H1 (cell line): ENCODE measurements at regions not wholly inside any gene's neighbourhood (a gene's known extent, or its start where the extent isn't known, plus 50 kb on each side); places are given as distances from the start of the nearest gene placed in this dataset.

ENCODE experiments used
- CTCF ChIA-PET: fragments of 300-600 bp; sonication (Branson Sonifier 250); formaldehyde crosslinking; loops from one replicate; lab custom pipeline; 2021; ENCODE audit not compliant: partially characterized antibody; lab: Charles Lee
- POLR2A ChIA-PET: fragments of 300-600 bp; sonication (Branson Sonifier 250); formaldehyde crosslinking; loops from one replicate; lab custom pipeline; 2021; ENCODE audit warnings: inconsistent platforms; ENCODE audit not compliant: partially characterized antibody; lab: Charles Lee
- DNase-seq, 2 experiments: peaks; one replicate each; pipeline versions ENCODE4 v3.0.0 to v3.0.0-alpha.2; 2010 to 2022; ENCODE audit warnings: low spot score in 2 of 2, low read depth in 1 of 2, mixed read lengths in 1 of 2
- FAIRE-seq: peaks from 2 replicates; lab custom pipeline; 2011; peaks lifted over from hg19 to GRCh38; lab: Jason Lieb, UNC
- H2AFZ ChIP-seq: 2 replicates; pipeline ENCODE4 v1.8.1; 2012; ENCODE audit warnings: low read length, inconsistent platforms
- H2AK5ac ChIP-seq: 2 replicates; pipeline ENCODE4 v1.6.1; 2013; ENCODE audit warnings: low read depth, low read length
- H2BK120ac ChIP-seq: replicated peaks from 2 replicates; pipeline ENCODE3; 2013; ENCODE audit warnings: low read depth, low read length, inconsistent platforms
- H2BK12ac ChIP-seq: 2 replicates; pipeline ENCODE4 v1.6.1; 2013; ENCODE audit warnings: low read depth, low read length
- H2BK15ac ChIP-seq: 2 replicates; pipeline ENCODE4 v1.6.1; 2013; ENCODE audit warnings: low read length
- H2BK20ac ChIP-seq: 2 replicates; pipeline ENCODE4 v1.6.1; 2013; ENCODE audit warnings: low read length
- H2BK5ac ChIP-seq: 2 replicates; pipeline ENCODE4 v1.6.1; 2013; ENCODE audit warnings: low read depth, low read length
- H3K14ac ChIP-seq: 2 replicates; pipeline ENCODE4 v1.6.1; 2013; ENCODE audit warnings: inconsistent platforms; ENCODE audit not compliant: insufficient read length
- H3K18ac ChIP-seq: 2 replicates; pipeline ENCODE4 v1.6.1; 2013; ENCODE audit warnings: low read length; ENCODE audit errors: extremely low read depth
- H3K23ac ChIP-seq: 2 replicates; pipeline ENCODE4 v1.6.1; 2013; ENCODE audit warnings: inconsistent platforms; ENCODE audit not compliant: insufficient read length
- H3K23me2 ChIP-seq: 2 replicates; pipeline ENCODE4 v1.6.1; 2013; ENCODE audit warnings: low read depth, low read length
- H3K27ac ChIP-seq: 2 replicates; pipeline ENCODE4 v1.6.1; 2011; ENCODE audit warnings: low read depth, low read length, inconsistent platforms
- H3K27me3 ChIP-seq, 4 experiments: replicated peaks in 1 of 4; 1 replicate in 1 of 4; 2 replicates in 3 of 4; pipeline versions ENCODE4 v1.6.1 to v1.8.1; 2011 to 2013; ENCODE audit warnings: low read length in 3 of 4, mild to moderate bottlenecking in 3 of 4, inconsistent platforms in 2 of 4, mixed read lengths in 2 of 4, moderate library complexity in 1 of 4; ENCODE audit not compliant: control insufficient read depth in 3 of 4, insufficient read depth in 3 of 4; ENCODE audit errors: extremely low read depth in 1 of 4
- H3K36me3 ChIP-seq, 4 experiments: 2 replicates each; pipeline versions ENCODE4 v1.6.1 to v1.8.1; 2011 to 2013; ENCODE audit warnings: mild to moderate bottlenecking in 4 of 4, low read length in 3 of 4, moderate library complexity in 2 of 4, control low read depth in 1 of 4, inconsistent platforms in 1 of 4; ENCODE audit not compliant: insufficient read depth in 4 of 4, control insufficient read depth in 2 of 4
- H3K4ac ChIP-seq: replicated peaks from 2 replicates; pipeline ENCODE3; 2013; ENCODE audit warnings: low read length, low read depth, mixed read lengths, inconsistent platforms; ENCODE audit not compliant: insufficient read length
- H3K4me1 ChIP-seq, 4 experiments: replicated peaks in 1 of 4; 1 replicate in 1 of 4; 2 replicates in 3 of 4; pipeline versions ENCODE4 v1.6.1 to v1.8.1; 2011 to 2013; ENCODE audit warnings: low read length in 3 of 4, inconsistent platforms in 2 of 4, mixed read lengths in 1 of 4; ENCODE audit not compliant: insufficient read depth in 4 of 4, control insufficient read depth in 3 of 4
- H3K4me2 ChIP-seq, 2 experiments: 2 replicates each; pipeline versions ENCODE4 v1.6.1 to v1.8.1; 2011 to 2013; ENCODE audit warnings: low read depth in 2 of 2, low read length in 2 of 2, control low read depth in 1 of 2, inconsistent platforms in 1 of 2, mild to moderate bottlenecking in 1 of 2; ENCODE audit not compliant: insufficient read depth in 1 of 2
- H3K4me3 ChIP-seq, 4 experiments: fragments of 200-600, 300-600 bp in 1 of 4; sonication (generic), shearing (Covaris generic), sonication (Bioruptor Twin) in 1 of 4; 2 replicates each; pipeline versions ENCODE4 v1.5.1 to v1.8.1; 2011 to 2016; ENCODE audit warnings: low read length in 4 of 4, low read depth in 3 of 4, control low read depth in 2 of 4, inconsistent platforms in 2 of 4, mild to moderate bottlenecking in 2 of 4, mixed read lengths in 1 of 4, moderate library complexity in 1 of 4; ENCODE audit not compliant: insufficient read depth in 2 of 4; ENCODE audit errors: extremely low read depth in 1 of 4
- H3K56ac ChIP-seq: replicated peaks from 2 replicates; pipeline ENCODE3; 2013; ENCODE audit warnings: low read depth, mild to moderate bottlenecking, mixed read lengths, low read length, inconsistent platforms; ENCODE audit not compliant: insufficient read length
- H3K79me1 ChIP-seq: 2 replicates; pipeline ENCODE4 v1.6.1; 2013; ENCODE audit warnings: low read depth, low read length, control low read depth
- H3K79me2 ChIP-seq, 2 experiments: 2 replicates each; pipeline versions ENCODE4 v1.6.1 to v1.8.1; 2012 to 2013; ENCODE audit warnings: low read length in 2 of 2, mild to moderate bottlenecking in 2 of 2, inconsistent platforms in 1 of 2; ENCODE audit not compliant: insufficient read depth in 2 of 2, control insufficient read depth in 1 of 2
- H3K9ac ChIP-seq, 4 experiments: replicated peaks in 1 of 4; 1 replicate in 1 of 4; 2 replicates in 3 of 4; pipeline versions ENCODE4 v1.6.1 to v1.8.1; 2011 to 2013; ENCODE audit warnings: low read depth in 3 of 4, low read length in 3 of 4, control low read depth in 2 of 4, mild to moderate bottlenecking in 2 of 4, moderate library complexity in 2 of 4, inconsistent platforms in 1 of 4; ENCODE audit errors: extremely low read depth in 1 of 4
- H3K9me3 ChIP-seq, 2 experiments: 2 replicates each; pipeline versions ENCODE4 v1.6.1 to v1.8.1; 2012 to 2013; ENCODE audit warnings: mild to moderate bottlenecking in 2 of 2, moderate library complexity in 2 of 2, control low read depth in 1 of 2, inconsistent platforms in 1 of 2, low read depth in 1 of 2, low read length in 1 of 2, mixed read lengths in 1 of 2; ENCODE audit not compliant: insufficient read depth in 2 of 2
- H4K20me1 ChIP-seq, 2 experiments: replicated peaks in 1 of 2; 2 replicates each; pipeline versions ENCODE3 to v1.8.1; 2011 to 2013; ENCODE audit warnings: inconsistent platforms in 2 of 2, low read length in 2 of 2, mild to moderate bottlenecking in 1 of 2; ENCODE audit not compliant: insufficient read depth in 2 of 2, control insufficient read depth in 1 of 2
- H4K5ac ChIP-seq: 2 replicates; pipeline ENCODE4 v1.6.1; 2013; ENCODE audit warnings: low read length, low read depth, mixed read lengths, inconsistent platforms; ENCODE audit not compliant: insufficient read length
- H4K8ac ChIP-seq: 2 replicates; pipeline ENCODE4 v1.8.0; 2013; ENCODE audit warnings: mild to moderate bottlenecking, moderate library complexity, low read length, inconsistent platforms; ENCODE audit not compliant: insufficient read depth; ENCODE audit errors: extremely low read depth
- H4K91ac ChIP-seq: replicated peaks from 2 replicates; pipeline ENCODE3; 2013; ENCODE audit warnings: low read length, mixed read lengths, inconsistent platforms; ENCODE audit not compliant: insufficient read length
- HDAC2 ChIP-seq, 2 experiments: fragments of 300-600 bp in 1 of 2; sonication (generic) in 1 of 2; IDR thresholded peaks; 2 replicates each; pipeline ENCODE4 v1.6.1; 2011 to 2012; ENCODE audit warnings: low read depth in 2 of 2, low read length in 2 of 2, mild to moderate bottlenecking in 2 of 2, moderate library complexity in 2 of 2, borderline replicate concordance in 1 of 2, inconsistent platforms in 1 of 2
- NANOG ChIP-seq: IDR thresholded peaks from 2 replicates; pipeline ENCODE4 v1.6.1; 2011; ENCODE audit warnings: low read length, low read depth, mild to moderate bottlenecking, inconsistent platforms; ENCODE audit not compliant: insufficient read depth, poor library complexity, severe bottlenecking
- WGBS, 2 experiments: shearing (Covaris generic) in 1 of 2; methylation state at CpG; one replicate each; pipeline versions ENCODE4 v1.1.6 to v1.1.7; 2013 to 2015; ENCODE audit warnings: low lambda C conversion rate in 2 of 2, mixed read lengths in 2 of 2, inconsistent platforms in 1 of 2, low coverage in 1 of 2, missing lambda C conversion rate in 1 of 2; ENCODE audit not compliant: insufficient replicate concordance in 2 of 2, insufficient coverage in 1 of 2, insufficient read length in 1 of 2; ENCODE audit errors: extremely low coverage in 1 of 2, missing lambda C conversion rate in 1 of 2; 5-methylcytosine and 5-hydroxymethylcytosine counted together

DNA sequence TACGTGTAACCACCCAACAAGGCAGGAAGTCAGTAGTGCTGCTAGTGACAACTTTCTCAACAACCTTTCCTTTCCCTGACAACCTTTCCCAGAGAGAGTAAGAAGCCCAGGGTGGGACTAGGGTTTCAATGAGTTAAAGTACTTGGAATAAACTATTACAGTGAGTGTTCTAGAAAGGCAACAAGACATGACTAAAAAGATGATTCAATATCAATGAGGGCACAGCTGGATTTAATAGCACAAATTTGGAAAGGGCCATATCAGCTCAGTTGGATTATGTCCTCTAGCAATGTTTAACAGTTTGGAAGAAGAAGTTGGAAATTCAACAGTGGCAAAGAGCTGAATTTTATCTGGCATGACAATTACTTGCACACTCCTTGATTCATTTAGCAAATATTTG is 90.4 kb upstream of the GRIN2B start:
- Histone ChIP-seq H2BK12ac (no peak overlapping the region), H3K4ac (no peak overlapping the region), H2AFZ (no peak overlapping the region), H3K23me2 (no peaks in the 10 kb centered on the region), H3K9me3 (no peaks in the 10 kb centered on the region; a peak in 1 of 4 replicates), H3K27me3 (no peaks in the 10 kb centered on the region), H3K4me3 (no peak overlapping the region), H2AK5ac (no peak overlapping the region), H2BK20ac (no peak overlapping the region), H3K79me1 (no peaks in the 10 kb centered on the region), H3K79me2 (no peaks in the 10 kb centered on the region), H3K4me2 (no peak overlapping the region), H3K23ac (no peak overlapping the region), H2BK5ac (no peak overlapping the region), H2BK120ac (no peak overlapping the region), H4K5ac (no peak overlapping the region), H2BK15ac (no peak overlapping the region), H3K56ac (no peak overlapping the region), H4K8ac (no peak overlapping the region), H3K9ac (no peak overlapping the region), H3K14ac (no peak overlapping the region), H4K91ac (no peak overlapping the region), H3K27ac (no peak overlapping the region), H3K36me3 (no peaks in the 10 kb centered on the region), H3K18ac (no peak overlapping the region), H4K20me1 (no peaks in the 10 kb centered on the region), H3K4me1 (no peaks in the 10 kb centered on the region)
- no peak for TF ChIP-seq NANOG
- no peak for TF ChIP-seq HDAC2 (IDR thresholded peaks at IDR 0.05; ENCODE audit: borderline replicate concordance in 1 of 2, low read depth in 2 of 2, low read length in 2 of 2)
- CTCF ChIA-PET: interaction anchor here (0.6 to 1.3 kb wide), 2 partner anchors 28 to 90 kb away, joined by 3 to 4 read pairs; no protein-coding TSS in a partner anchor
- no peak for FAIRE-seq
- 95% methylated on average over 1 of the region's 1 CpG; no CpG with 5 or more reads in 1 of the 2 experiments for WGBS, 2 experiments
- POLR2A ChIA-PET: no interaction called here
- no peak for DNase-seq
